Skeletal muscle tissue (tissue), 3 donors: ENCODE measurements at regions not wholly inside any gene's neighbourhood (a gene's known extent, or its start where the extent isn't known, plus 50 kb on each side); places are given as distances from the start of the nearest gene placed in this dataset.
"Not testable (repeated sequence)": the region's sequence is repeated elsewhere in the genome, so short reads cannot be mapped to it uniquely, and the experiment has no call there.

Experiments
- H3K27ac ChIP-seq: one replicate; pipeline ENCODE4 v1.7.0; 2013; ENCODE audit warnings: mild to moderate bottlenecking, low read depth, low read length, inconsistent platforms
- H3K27me3 ChIP-seq, 3 donors: one replicate each; pipeline ENCODE4 v1.7.0; 2013; ENCODE audit warnings: low read length in 3 of 3; ENCODE audit not compliant: control insufficient read depth in 3 of 3, insufficient read depth in 3 of 3
- H3K36me3 ChIP-seq, 3 donors: one replicate each; pipeline ENCODE4 v1.7.0; 2013; ENCODE audit warnings: low read length in 3 of 3; ENCODE audit not compliant: control insufficient read depth in 3 of 3, insufficient read depth in 3 of 3
- H3K4me1 ChIP-seq, 3 donors: one replicate each; pipeline ENCODE4 v1.7.0; 2013; ENCODE audit warnings: low read length in 3 of 3, mild to moderate bottlenecking in 3 of 3; ENCODE audit not compliant: control insufficient read depth in 3 of 3, insufficient read depth in 3 of 3
- H3K4me3 ChIP-seq, 3 donors: one replicate each; pipeline ENCODE4 v1.7.0; 2013; ENCODE audit warnings: low read length in 3 of 3
- H3K9ac ChIP-seq, 3 donors: one replicate each; pipeline ENCODE4 v1.7.0; 2013; ENCODE audit warnings: low read length in 3 of 3, mild to moderate bottlenecking in 3 of 3, moderate library complexity in 2 of 3, low read depth in 1 of 3
- H3K9me3 ChIP-seq, 3 donors: one replicate each; pipeline ENCODE4 v1.7.0; 2013; ENCODE audit warnings: low read length in 3 of 3; ENCODE audit not compliant: control insufficient read depth in 3 of 3
- donor health status: Osteomylitis.

DNA sequence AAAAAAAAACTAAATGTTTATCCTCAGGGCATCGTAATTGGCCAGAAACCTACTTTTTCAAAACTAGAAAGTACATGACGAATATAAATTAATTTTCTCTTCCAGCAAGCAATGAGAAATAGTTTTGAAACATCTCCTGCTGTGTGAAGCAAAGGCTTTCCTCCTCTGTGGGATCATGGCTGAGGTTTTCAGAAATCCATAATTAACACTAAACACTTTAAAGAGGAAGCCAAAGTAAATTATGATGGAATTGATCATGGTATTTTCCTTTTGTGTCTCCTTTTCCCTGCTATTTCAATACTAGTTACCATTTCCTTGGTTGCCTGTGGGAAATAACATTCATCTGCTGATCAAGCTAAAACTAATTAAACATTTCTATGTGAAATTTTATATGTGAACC is 1413.8 kb upstream of the PCDH20 start:
- no peaks in the 10 kb centered on the region for H3K4me1 ChIP-seq
- no peaks in the 10 kb centered on the region for H3K27me3 ChIP-seq
- H3K9me3 ChIP-seq = no peaks in the 10 kb centered on the region
- no peak overlapping the region for H3K4me3 ChIP-seq
- H3K27ac ChIP-seq = no peak overlapping the region
- no peak overlapping the region for H3K9ac ChIP-seq
- H3K36me3 ChIP-seq = no peaks in the 10 kb centered on the region

DNA sequence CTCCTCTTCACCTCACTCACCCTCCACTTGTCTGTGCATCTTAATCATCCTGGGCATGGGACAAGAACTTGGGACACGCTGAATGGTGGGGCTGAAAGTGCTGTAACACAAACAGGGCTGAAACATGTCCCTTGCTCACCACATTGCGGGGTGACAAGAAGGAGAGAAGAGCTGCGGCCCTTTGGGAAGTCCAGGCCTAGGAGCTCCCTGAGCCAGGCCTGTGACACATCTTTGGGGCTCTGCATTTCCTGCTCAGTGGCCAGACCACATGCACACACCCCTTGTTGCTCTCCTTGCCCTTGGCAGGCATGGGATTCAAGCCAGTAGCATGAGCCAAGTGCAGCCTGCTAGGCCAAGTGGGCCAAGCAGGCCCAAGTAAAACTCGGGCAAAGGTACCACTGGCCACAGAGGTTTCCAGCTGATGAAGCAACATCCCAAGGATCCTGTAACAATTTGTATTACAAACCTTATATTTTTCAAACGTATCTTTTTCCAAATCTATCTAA is 1384.3 kb upstream of the PCDH20 start:
- Histone ChIP-seq H3K9ac (no peak overlapping the region), H3K4me3 (no peak overlapping the region), H3K4me1 (no peaks in the 10 kb centered on the region), H3K9me3 (no peaks in the 10 kb centered on the region), H3K27ac (no peak overlapping the region), H3K27me3 (no peaks in the 10 kb centered on the region), H3K36me3 (no peaks in the 10 kb centered on the region)

DNA sequence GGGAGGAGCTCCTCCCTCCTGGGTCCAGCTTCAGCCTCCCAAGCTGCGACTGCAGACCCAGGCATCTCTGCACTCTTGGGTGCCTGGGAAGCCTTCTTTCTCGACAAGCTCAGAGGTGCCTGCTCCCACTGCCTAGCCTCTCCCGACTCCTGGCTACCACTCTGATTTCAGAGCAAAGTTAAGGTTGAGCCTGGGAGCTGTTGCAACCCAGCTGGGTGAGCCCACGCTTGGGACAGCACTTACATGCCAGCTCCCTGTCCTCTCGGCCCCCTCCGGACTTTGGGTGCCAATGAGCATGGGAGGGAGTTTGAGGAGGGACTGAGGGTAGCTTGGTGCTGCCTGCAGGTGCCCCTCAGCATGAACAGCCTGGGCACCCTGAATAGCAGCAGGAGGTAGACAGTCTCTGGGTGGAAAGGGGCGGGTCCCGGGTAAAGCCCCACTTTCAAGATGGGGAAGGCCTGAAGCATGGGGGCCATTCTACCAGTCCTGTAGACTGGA is 1383.4 kb upstream of the PCDH20 start:
- Histone ChIP-seq H3K36me3 (no peaks in the 10 kb centered on the region), H3K27ac (no peak overlapping the region), H3K9ac (no peak overlapping the region), H3K27me3 (no peaks in the 10 kb centered on the region), H3K9me3 (no peaks in the 10 kb centered on the region), H3K4me3 (no peak overlapping the region), H3K4me1 (no peaks in the 10 kb centered on the region)

DNA sequence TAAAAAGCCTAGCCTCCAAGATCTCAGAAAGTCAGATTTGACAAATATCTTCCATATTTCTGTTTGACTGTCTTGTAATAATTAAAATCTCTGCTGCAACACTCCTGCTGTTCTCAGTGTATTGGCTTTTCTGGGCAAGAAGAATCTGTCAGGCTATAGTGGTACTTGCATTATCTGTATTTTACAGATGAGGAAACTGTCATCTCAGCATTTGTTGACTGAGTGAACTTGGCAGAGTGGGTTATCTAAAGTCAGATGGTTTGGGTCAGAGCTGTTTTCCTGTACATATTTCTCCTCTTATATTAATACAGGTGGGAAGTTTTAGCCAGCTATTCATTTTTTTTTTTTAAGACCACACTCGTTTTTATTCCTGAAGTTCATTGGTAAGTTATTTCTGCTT is 1378.2 kb upstream of the PCDH20 start:
- no peak overlapping the region for H3K27ac ChIP-seq
- no peaks in the 10 kb centered on the region for H3K4me1 ChIP-seq
- H3K9ac ChIP-seq = no peak overlapping the region

DNA sequence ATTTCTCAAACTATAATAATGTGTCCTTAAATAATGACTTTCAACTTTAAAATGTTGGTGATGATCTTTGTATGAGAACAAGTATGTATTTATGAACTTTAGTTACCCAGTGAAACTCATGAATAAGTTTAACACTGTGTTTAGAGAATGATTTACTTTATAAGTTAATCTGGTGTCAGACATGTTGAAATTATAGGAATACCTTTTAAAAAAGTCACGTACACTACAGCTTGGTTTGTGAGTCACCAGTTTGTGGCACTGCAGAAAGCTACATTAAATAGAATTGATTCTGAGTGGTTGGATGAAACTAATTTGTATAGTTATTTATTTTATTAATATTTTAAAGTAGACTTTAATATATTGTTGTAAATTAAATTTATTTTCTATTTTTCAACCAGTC is 1366.2 kb upstream of the PCDH20 start:
- Histone ChIP-seq H3K27ac (no peak overlapping the region), H3K4me1 (no peaks in the 10 kb centered on the region), H3K9me3 (no peaks in the 10 kb centered on the region), H3K27me3 (no peaks in the 10 kb centered on the region), H3K9ac (no peak overlapping the region), H3K36me3 (no peaks in the 10 kb centered on the region), H3K4me3 (no peak overlapping the region)

More for the DNA sequence above, 1378.2 kb upstream of the PCDH20 start:
- Histone ChIP-seq H3K27me3 (no peaks in the 10 kb centered on the region), H3K4me3 (no peak overlapping the region), H3K9me3 (no peaks in the 10 kb centered on the region), H3K36me3 (no peaks in the 10 kb centered on the region)

DNA sequence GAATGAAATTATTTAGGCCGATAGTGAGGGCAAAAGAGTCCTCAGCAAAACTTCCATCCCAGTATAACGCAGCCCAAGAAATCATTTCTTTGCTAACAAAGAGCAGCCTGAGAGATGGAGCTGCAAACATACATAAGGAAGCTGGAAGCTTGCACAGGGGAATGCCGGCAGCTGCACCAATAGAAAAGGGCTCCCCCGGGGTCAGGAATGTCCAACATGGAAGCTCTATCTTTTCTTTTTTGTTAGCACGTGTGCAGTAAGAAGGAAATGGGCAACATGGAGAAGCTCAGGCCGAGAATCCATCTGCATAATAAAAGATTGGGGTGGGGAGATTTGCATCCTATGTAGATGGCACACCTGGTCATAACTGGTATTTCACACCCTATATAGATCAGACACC is 1363.5 kb upstream of the PCDH20 start:
- H3K4me3 ChIP-seq = no peak overlapping the region
- H3K27ac ChIP-seq = no peak overlapping the region
- no peaks in the 10 kb centered on the region for H3K27me3 ChIP-seq
- H3K9ac ChIP-seq = no peak overlapping the region
- no peaks in the 10 kb centered on the region for H3K4me1 ChIP-seq
- no peaks in the 10 kb centered on the region for H3K36me3 ChIP-seq
- H3K9me3 ChIP-seq = no peaks in the 10 kb centered on the region

DNA sequence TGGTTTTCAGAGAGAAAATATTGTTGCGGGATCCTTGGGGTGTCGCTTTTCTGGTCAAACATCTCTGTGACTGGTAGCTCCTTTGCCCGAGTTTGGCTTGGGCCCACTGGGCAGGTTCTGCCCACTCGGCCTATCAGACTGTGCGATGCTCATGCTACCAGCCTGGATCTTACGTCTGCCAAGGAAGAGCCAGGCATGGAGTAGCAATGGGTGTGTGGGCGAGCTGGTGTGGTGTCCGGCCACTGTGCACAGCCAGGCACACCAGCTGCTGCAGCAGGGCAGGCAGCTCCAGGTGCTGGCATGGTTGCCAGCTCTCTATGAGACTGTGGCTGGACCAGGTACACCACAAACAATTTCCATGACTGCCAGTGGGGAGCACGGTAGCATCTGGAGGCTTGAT is 1351.8 kb upstream of the PCDH20 start:
- no peaks in the 10 kb centered on the region for H3K27me3 ChIP-seq
- H3K27ac ChIP-seq = no peak overlapping the region
- H3K9me3 ChIP-seq = no peaks in the 10 kb centered on the region
- no peak overlapping the region for H3K9ac ChIP-seq
- no peaks in the 10 kb centered on the region for H3K4me1 ChIP-seq
- H3K36me3 ChIP-seq = no peaks in the 10 kb centered on the region
- no peak overlapping the region for H3K4me3 ChIP-seq

DNA sequence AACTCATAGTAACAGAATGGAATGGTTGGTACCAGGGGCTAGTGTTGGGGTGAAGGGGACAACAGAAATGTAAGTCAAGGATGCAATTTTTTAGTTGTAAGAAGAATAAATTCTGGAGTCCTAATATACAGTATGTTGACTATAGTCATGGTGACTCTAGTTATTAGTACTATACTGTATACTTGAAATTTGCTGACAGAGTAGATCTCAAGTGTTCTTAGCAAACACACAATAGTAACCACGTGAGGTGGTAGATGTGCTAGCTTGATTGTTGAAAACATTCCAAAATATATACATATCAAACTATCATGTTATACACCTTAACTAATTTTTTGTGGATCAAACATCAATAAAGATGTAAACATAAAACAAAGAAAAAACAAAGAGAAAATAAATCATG is 1345.1 kb upstream of the PCDH20 start:
- H3K9me3 ChIP-seq = no peaks in the 10 kb centered on the region
- H3K27me3 ChIP-seq = no peaks in the 10 kb centered on the region
- H3K27ac ChIP-seq = no peak overlapping the region
- no peaks in the 10 kb centered on the region for H3K4me1 ChIP-seq
- no peak overlapping the region for H3K4me3 ChIP-seq
- H3K9ac ChIP-seq = no peak overlapping the region
- H3K36me3 ChIP-seq = no peaks in the 10 kb centered on the region

DNA sequence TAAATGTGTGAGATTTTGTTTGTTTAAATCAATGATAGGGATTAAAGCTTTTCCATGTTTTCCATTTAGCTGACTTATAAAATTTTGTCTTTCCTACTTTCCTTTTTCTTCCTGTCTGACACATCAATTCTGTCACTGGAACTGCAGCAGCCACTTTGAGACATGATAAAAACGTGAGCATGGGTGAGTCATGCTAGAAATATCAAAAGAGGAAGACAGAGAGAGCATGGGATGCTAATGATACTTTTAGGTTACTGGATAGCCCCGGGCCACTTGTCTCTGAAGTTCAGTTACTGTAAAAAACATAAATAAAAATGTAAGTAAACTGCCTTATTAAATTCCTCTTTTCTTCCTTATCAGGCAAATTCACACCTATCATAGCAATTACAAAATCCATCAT is 1332.0 kb upstream of the PCDH20 start:
- H3K27me3 ChIP-seq = no peaks in the 10 kb centered on the region
- no peaks in the 10 kb centered on the region for H3K36me3 ChIP-seq
- no peak overlapping the region for H3K9ac ChIP-seq
- no peaks in the 10 kb centered on the region for H3K4me1 ChIP-seq
- no peak overlapping the region for H3K4me3 ChIP-seq
- H3K27ac ChIP-seq = no peak overlapping the region
- H3K9me3 ChIP-seq = no peaks in the 10 kb centered on the region

DNA sequence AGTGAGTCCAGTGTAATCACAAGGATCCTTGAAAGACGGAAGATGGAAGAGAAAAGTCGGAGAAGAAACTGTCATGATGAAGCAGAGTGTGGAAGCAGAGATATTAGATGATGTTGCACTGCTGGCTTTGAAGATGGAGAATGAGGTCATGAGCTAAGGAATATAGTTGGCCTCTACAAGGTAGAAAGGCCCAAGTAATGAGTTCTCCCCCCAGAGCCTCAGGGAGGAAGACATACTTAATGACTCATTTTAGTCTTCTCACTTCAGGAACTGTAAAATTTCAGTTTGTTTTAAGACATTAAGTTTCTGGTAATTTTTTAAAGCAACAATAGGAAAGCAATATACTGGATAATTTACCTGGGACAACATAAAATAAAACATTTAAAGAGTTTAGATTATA is 1331.5 kb upstream of the PCDH20 start:
- H3K9me3 ChIP-seq = no peaks in the 10 kb centered on the region
- no peaks in the 10 kb centered on the region for H3K4me1 ChIP-seq
- no peaks in the 10 kb centered on the region for H3K27me3 ChIP-seq
- H3K4me3 ChIP-seq = no peak overlapping the region
- H3K27ac ChIP-seq = no peak overlapping the region
- no peak overlapping the region for H3K9ac ChIP-seq
- no peaks in the 10 kb centered on the region for H3K36me3 ChIP-seq

DNA sequence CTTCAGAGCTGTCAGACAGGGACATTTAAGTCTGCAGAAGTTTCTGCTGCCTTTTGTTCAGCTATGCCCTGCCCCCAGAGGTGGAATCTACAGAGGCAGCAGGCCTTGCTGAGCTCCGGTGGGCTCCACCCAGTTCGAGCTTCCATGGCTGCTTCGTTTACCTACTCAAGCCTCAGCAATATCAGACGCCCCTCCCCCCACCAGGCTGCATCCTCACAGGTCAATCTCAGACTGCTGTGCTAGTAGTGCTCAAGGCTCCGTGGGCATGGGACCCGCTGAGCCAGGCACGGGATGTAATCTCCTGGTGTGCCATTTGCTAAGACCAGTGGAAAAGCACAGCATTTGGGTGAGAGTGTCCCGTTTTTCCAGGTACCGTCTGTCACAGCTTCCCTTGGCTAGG is 1314.1 kb upstream of the PCDH20 start:
- H3K36me3 ChIP-seq, H3K4me1 ChIP-seq, H3K27ac ChIP-seq, H3K27me3 ChIP-seq, H3K9me3 ChIP-seq, H3K4me3 ChIP-seq, H3K9ac ChIP-seq: not testable (repeated sequence)
